ENCODE measurements at regions not wholly inside any gene's neighbourhood (a gene's known extent, or its start where the extent isn't known, plus 50 kb on each side); places are given as distances from the start of the nearest gene placed in this dataset.

DNA sequence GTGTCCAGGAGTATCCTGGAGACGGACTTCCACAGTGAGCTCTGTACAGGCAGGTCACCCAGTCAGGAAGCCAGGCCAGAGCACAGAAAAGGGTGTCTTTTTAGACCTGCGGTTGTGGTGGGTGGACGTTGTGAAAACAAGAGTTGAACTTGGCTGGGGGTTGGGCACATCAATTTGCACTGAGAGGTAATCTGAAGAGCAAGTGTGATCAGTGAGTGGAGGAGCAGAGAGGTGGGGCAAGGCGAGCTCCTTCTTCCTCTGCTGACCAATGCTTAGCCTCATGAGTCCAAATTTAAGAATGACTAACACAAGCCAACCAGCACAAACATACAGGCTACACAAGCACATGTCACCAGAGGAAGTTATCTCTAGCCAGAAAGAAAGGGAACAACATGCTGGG lies 310.8 kb downstream of the TCERG1L start:
- Mint-ChIP-seq H3K36me3 (no peaks in the 10 kb centered on the region), H3K4me3 (no peak overlapping the region), H3K4me1 (no peaks in the 10 kb centered on the region), H3K27ac (no peak overlapping the region), H3K9me3 (peaks cover 8 to 17% (median 10%) of the 10 kb centered on the region in 3 donors), H3K27me3 (no peaks in the 10 kb centered on the region)

DNA sequence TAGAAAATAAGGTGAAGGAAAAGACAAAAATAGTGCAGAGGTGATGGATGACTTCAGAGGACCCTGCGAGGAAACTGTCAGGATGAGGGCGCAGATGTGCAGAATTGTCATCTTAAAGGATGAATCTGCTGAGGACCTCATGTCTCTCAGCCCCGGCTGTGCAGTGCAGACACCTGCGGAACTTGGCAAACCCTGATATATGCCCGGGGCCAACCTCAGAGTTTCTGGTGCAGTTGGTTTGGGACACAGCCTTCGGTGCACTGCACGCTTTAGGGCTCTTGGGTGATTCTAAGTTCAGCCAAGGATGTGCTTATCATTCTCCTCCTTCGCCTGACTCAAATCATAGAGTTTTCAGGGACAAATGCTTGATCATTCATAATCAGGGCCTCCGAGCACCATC lies 310.1 kb downstream of the TCERG1L start:
- peaks cover 5 to 10% (median 10%) of the 10 kb centered on the region in 3 donors for H3K9me3 Mint-ChIP-seq
- no peak overlapping the region for H3K4me3 Mint-ChIP-seq
- H3K36me3 Mint-ChIP-seq, result no peaks in the 10 kb centered on the region
- no peaks in the 10 kb centered on the region for H3K27me3 Mint-ChIP-seq
- H3K27ac Mint-ChIP-seq, result no peak overlapping the region
- no peaks in the 10 kb centered on the region for H3K4me1 Mint-ChIP-seq

DNA sequence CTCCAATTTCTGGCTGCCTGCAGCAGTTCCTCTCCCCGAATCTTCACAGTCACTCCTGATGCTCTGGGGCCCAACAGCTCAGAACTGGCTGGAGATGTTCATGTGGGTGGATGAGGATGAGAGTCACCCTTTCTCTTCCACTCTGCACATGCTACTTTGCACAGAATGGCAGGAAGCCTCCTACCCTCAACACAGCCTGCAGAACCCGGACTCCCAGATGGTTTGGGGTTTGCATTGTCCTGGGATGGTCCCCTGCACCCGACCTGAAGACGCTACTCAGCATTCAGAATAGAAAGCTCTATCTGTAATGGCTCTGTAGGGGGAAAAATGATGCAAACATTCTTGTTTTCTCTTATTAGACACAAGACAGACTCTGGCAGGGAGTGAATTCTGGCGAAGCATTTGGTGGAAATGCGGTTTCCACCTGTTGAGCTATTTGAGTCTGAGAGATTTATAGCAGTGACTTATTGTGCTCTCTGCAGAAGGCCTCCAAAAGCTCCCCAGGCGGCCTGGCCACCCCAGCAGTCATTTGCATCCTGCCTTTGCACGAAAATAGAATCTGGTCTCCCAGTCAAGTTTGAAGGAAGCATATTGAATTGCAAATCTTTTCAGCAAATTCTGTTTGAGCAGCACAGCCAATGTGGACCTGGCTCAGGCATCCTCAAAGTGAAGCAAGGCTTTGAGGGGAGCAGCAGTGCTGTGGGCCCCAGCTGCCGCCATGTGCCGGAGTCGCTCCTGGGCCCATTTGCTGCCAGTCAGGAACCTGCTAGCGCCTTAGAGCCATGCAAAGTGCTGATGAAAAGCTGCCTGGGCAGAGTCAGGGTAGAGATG lies 309.3 kb downstream of the TCERG1L start:
- Mint-ChIP-seq H3K4me1 (no peaks in the 10 kb centered on the region), H3K27me3 (no peaks in the 10 kb centered on the region), H3K4me3 (no peak overlapping the region), H3K27ac (no peak overlapping the region), H3K36me3 (no peaks in the 10 kb centered on the region), H3K9me3 (peaks cover 3 to 6% (median 5%) of the 10 kb centered on the region in 3 donors)

DNA sequence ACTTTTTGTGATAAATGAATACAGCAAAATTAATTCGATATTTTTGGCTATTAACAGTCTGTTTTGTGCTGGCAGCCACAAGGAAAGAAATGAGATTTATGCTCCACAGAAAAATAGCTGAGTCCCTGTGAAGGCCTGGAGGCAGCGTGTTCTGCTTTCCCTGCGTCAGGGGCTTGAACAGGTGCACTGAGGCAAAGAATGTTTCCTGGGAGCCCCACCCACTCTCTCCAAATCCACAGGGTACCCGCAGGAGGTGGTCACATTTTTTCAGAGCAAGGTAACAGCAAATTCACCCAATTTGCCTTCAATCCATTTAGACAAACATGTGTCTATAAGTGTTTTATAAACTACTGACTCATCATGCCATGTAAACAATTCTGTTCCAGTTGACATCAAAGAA lies 308.1 kb downstream of the TCERG1L start:
- no peak overlapping the region for H3K27ac Mint-ChIP-seq
- H3K4me1 Mint-ChIP-seq, result no peaks in the 10 kb centered on the region
- H3K27me3 Mint-ChIP-seq, result no peaks in the 10 kb centered on the region
- H3K9me3 Mint-ChIP-seq, result peaks cover 2 to 5% (median 3%) of the 10 kb centered on the region in 3 donors
- no peak overlapping the region for H3K4me3 Mint-ChIP-seq
- no peaks in the 10 kb centered on the region for H3K36me3 Mint-ChIP-seq

DNA sequence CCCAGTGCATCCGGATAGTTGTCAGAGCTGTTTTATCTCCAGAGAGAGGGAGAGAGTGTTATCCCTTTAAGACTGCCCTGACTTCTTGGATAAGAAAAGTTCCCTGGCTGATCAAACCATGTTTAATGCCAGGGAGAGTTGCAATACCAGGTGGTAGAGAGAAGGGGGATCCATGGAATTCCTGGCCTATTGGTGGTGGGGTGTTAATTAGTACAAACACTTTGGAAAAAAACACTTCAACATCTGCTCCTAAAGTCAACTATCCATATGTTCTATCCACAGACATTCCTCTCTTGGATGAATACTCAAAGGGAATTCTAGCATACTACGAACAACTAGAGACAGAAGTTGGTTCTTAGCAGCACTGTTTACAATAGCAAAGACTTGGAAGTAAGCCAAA lies 307.2 kb downstream of the TCERG1L start:
- Mint-ChIP-seq H3K4me1 (no peaks in the 10 kb centered on the region), H3K4me3 (no peak overlapping the region), H3K27ac (no peak overlapping the region), H3K9me3 (peaks cover 3 to 6% (median 5%) of the 10 kb centered on the region in 3 donors), H3K36me3 (no peaks in the 10 kb centered on the region), H3K27me3 (peaks cover under 1% of the 10 kb centered on the region)

DNA sequence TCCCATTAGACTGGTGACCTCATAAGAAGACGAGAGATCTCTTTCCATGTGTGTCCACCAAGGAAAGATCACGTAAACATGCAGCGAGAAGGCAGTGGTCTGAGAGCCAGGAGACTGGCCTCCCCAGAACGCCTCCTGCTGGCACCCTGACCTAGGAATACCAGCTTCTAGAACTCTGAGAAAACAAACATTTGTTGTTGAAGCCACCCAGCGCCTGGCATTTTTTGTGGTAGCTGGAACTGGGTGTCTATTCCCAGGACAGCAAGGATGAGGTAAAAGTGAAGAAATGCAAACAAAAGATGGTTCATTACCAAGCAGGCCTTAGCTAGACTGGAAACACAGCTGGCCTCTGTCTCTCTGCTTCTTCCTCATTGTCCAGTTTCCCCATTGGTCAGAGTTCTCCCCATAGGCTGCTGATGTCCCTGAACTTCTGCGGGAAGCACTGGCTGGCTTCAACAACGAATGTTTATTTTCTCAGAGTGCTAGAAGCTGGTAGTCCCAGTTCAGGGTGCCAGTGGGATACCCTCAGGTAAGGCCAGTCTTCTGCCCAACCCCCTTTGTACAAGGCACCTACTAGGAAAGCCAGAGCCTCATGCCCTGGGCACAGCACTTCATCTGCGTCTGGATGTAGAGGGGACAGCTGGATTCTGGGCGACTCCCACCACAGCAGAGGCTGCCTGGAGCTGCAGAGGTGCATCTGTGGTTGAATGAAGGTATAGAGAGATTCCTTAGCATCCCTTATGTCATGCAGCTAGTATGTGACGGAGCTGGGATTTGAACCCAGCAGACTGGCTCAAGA lies 304.9 kb downstream of the TCERG1L start:
- H3K36me3 Mint-ChIP-seq, result no peaks in the 10 kb centered on the region
- no peak overlapping the region for H3K27ac Mint-ChIP-seq
- H3K9me3 Mint-ChIP-seq, result peaks cover 0 to 9% (median 3%) of the 10 kb centered on the region in 3 donors
- peaks cover 2% of the 10 kb centered on the region for H3K27me3 Mint-ChIP-seq
- peaks cover 0 to 3% (median 0%) of the 10 kb centered on the region in 3 donors for H3K4me1 Mint-ChIP-seq
- H3K4me3 Mint-ChIP-seq, result no peak overlapping the region

DNA sequence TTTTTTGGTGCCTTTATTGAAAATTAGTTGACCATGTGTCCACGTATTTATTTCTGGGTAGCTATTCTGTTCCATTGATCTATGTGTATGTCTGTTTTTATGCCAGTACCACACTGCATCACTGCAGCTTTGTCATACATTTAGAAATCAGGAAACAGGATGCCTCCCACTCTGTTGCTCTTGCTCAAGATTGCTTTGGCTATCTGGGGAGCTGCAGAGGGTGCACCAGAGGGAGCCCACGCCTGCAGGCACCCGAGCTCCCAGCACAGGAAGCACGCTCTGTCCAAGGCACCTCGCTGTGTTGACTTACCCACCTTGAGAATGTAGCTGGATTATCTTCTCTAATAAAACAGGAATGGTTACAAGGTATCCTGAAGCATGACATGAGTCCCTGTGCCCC lies 301.7 kb downstream of the TCERG1L start:
- no peak overlapping the region for H3K4me3 Mint-ChIP-seq
- peaks cover 0 to 7% (median 0%) of the 10 kb centered on the region in 3 donors for H3K9me3 Mint-ChIP-seq
- peaks cover 2% of the 10 kb centered on the region for H3K27me3 Mint-ChIP-seq
- peaks cover 0 to 3% (median 0%) of the 10 kb centered on the region in 3 donors for H3K4me1 Mint-ChIP-seq
- no peak overlapping the region for H3K27ac Mint-ChIP-seq
- H3K36me3 Mint-ChIP-seq, result peaks cover 1% of the 10 kb centered on the region

DNA sequence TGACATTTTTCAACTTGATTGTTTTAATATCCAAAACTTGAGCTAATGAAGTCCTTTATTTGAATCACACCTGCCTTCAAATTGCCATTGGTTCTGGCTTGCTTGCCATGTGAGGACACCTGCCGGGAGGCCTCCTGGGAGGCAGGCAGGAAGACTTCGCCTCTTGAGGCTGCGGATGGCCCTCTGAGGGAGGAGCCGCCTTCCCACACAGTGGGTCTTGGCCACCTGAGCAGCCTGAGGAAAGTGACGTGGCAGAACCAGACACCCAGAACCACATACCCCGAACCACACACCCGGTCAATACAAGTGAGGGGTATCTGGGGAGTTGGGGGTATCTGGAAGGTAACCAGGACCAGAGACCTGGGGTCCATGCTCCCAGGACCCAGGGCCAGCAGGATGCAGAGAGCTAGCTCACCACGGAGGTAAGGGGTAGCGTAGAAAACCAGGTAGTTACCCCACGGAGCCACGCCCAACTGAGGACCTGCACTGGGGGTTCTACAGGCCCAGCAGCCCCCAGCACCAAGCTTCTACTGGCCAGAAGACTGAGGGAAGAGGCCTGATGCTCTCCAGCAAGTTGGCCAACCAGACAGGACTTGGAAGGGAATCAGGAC lies 300.5 kb downstream of the TCERG1L start:
- no peak overlapping the region for H3K27ac Mint-ChIP-seq
- H3K36me3 Mint-ChIP-seq, result peaks cover 3% of the 10 kb centered on the region
- peaks cover 1 to 7% (median 5%) of the 10 kb centered on the region in 3 donors for H3K9me3 Mint-ChIP-seq
- H3K4me3 Mint-ChIP-seq, result no peak overlapping the region
- peaks cover 2% of the 10 kb centered on the region for H3K27me3 Mint-ChIP-seq
- peaks cover 0 to 3% (median 0%) of the 10 kb centered on the region in 3 donors for H3K4me1 Mint-ChIP-seq

DNA sequence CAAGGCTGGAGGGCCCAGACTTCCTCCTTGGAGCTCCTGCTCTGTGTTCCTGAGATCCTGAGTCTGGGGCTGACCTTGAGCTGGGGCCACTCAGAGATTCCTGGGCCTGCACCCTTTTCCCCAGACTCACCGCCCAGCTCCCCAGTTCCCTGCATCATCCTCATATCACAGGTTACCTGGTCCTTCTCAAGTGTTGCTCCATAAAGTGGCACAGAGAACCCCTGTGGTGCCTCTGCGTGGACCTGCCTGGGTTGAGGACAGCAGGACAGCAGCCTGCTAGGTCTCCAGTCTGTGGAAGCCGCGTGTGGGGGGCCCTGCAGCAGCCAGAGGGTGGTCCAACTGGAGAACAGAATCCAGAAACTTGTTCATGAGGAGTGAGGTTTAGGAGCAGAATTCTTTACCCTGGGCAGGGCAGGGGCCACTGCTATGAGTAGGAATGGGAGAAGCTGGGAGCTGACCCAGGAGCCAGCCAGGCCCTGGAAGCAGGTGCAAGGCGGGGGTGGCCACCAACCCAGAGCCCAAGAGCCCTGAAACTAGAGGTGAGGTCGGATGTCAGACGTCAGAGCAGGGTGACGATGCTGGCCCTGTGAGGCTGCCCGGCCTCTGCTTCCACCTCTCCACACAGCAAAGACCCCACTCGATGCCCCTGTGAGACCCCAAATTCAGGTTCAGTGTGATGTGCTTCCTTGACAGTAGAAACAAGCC lies 299.4 kb downstream of the TCERG1L start:
- no peak overlapping the region for H3K27ac Mint-ChIP-seq
- peaks cover 1 to 9% (median 7%) of the 10 kb centered on the region in 3 donors for H3K9me3 Mint-ChIP-seq
- H3K36me3 Mint-ChIP-seq, result peaks cover 3% of the 10 kb centered on the region
- no peak overlapping the region for H3K4me3 Mint-ChIP-seq
- H3K27me3 Mint-ChIP-seq, result peaks cover 2% of the 10 kb centered on the region
- peaks cover 0 to 3% (median 0%) of the 10 kb centered on the region in 3 donors for H3K4me1 Mint-ChIP-seq

DNA sequence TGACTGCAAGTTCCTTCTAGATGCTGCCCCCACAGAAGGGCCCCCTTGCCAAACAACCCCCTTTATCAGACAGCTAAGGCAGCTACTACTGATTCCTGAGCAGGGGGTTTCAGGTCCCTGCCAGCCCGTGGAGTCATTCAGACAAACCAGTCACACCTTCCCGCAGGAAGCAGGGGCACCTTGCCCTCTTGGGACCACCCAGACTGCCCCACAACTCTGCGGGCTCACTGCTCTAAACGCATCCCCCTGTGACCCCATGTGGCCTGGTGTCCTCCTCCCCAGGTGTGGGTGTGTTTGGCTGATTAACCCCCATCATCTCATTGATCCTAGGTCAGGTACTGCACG lies 298.9 kb downstream of the TCERG1L start:
- peaks cover 3% of the 10 kb centered on the region for H3K36me3 Mint-ChIP-seq
- H3K4me1 Mint-ChIP-seq, result peaks cover 0 to 3% (median 0%) of the 10 kb centered on the region in 3 donors
- H3K4me3 Mint-ChIP-seq, result no peak overlapping the region
- H3K27ac Mint-ChIP-seq, result no peak overlapping the region
- peaks cover 2% of the 10 kb centered on the region for H3K27me3 Mint-ChIP-seq
- H3K9me3 Mint-ChIP-seq, result peaks cover 1 to 9% (median 7%) of the 10 kb centered on the region in 3 donors

DNA sequence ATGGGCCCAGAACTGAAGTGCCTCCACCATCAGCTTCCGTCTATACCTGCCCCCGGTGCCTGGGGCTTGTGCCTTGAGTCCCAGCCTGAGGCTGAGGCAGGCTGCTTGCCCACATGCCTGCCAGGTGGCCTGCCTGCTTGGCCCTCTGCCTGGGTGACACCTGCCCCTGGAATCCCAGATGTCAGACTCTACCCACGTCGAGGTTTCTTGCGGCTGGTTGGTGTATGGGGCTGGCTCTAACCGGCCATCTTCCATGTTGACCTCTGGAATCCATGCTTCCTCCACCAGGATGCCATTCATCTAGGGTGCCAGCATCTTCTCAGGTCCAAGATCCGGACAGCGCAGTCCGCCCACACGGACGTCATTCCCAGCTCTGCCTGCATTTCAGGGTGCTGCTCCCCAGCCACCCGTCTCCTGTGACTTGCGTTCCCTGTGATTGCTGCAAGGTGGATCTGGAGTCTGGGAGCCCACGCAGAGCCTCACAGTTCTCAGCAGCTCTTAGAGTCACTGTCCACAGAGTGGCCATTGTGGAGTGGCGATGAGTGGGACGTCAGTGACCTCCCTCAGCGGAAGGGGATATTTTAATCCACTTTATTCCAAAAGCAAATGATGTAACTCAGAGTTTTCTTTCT lies 298.1 kb downstream of the TCERG1L start:
- peaks cover 2% of the 10 kb centered on the region for H3K27me3 Mint-ChIP-seq
- peaks cover 3% of the 10 kb centered on the region for H3K36me3 Mint-ChIP-seq
- H3K4me1 Mint-ChIP-seq, result peaks cover 0 to 3% (median 0%) of the 10 kb centered on the region in 3 donors
- H3K9me3 Mint-ChIP-seq, result peaks cover 1 to 9% (median 7%) of the 10 kb centered on the region in 3 donors
- no peak overlapping the region for H3K27ac Mint-ChIP-seq
- H3K4me3 Mint-ChIP-seq, result no peak overlapping the region

DNA sequence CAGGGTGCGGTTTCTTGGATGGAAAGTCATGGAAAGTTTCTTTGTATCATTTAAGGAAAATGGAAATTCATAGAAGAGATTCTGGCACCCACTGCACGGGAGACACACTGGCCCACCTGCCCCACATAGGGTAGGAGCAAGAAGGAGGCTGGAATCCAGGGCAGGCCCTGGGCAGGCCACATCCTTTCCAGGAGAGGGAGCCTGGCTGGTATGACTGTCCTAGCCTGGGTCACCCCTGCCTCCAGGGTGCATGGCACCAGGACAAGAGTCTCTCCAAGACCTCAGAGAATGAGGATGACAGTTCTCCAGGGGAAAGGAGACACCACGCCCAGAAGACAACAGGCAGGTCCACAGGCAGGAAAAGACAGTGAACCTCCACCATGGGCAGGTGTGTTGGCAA lies 297.2 kb downstream of the TCERG1L start:
- Mint-ChIP-seq H3K27ac (no peak overlapping the region), H3K9me3 (peaks cover 4 to 9% (median 6%) of the 10 kb centered on the region in 3 donors), H3K36me3 (peaks cover 3% of the 10 kb centered on the region), H3K4me1 (peaks cover 0 to 3% (median 0%) of the 10 kb centered on the region in 3 donors), H3K4me3 (no peak overlapping the region), H3K27me3 (peaks cover 5% of the 10 kb centered on the region)

DNA sequence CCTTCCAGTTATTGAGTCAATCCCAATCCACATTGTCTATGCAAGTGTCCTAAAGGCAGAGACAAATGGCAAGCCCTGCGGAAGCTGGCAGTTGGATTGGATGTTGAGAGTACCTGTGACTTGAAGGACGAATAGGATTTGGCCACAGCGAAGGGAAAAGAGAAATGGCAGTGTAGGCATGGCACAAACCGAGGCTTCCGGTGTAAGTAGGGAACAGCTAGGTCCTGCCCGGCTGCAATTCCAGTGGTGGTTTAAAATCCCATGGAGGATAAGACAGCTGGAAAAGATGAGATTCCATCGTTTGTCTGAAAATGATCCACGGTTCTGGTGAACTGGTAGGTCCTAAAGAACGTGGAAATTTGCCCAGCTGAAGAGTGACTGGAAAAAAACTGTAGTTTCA lies 296.2 kb downstream of the TCERG1L start:
- no peak overlapping the region for H3K4me3 Mint-ChIP-seq
- H3K27ac Mint-ChIP-seq, result no peak overlapping the region
- no peaks in the 10 kb centered on the region for H3K4me1 Mint-ChIP-seq
- peaks cover 4% of the 10 kb centered on the region for H3K27me3 Mint-ChIP-seq
- peaks cover 3% of the 10 kb centered on the region for H3K36me3 Mint-ChIP-seq
- H3K9me3 Mint-ChIP-seq, result peaks cover 2 to 9% (median 4%) of the 10 kb centered on the region in 3 donors

DNA sequence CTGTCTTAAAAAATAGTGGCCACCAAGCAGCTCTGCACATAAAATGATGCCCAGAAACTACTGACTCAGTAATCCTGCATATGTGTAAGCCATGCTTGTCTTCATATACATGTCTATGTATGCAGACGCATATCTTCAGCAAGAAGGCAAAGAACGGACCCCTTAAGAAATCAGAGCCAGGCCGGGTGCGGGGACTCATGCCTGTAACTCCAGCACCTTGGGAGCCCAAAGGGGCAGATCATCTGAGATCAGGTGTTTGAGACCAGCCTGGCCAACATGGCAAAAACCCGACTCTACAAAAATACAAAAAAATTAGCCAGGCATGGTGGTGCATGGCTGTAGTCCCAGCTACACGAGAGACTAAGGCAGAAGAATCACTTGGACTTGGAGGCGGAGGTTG lies 295.0 kb downstream of the TCERG1L start:
- H3K36me3 Mint-ChIP-seq, result peaks cover 3% of the 10 kb centered on the region
- no peak overlapping the region for H3K4me3 Mint-ChIP-seq
- H3K4me1 Mint-ChIP-seq, result no peaks in the 10 kb centered on the region
- peaks cover 2 to 9% (median 4%) of the 10 kb centered on the region in 3 donors for H3K9me3 Mint-ChIP-seq
- H3K27me3 Mint-ChIP-seq, result peaks cover 4% of the 10 kb centered on the region
- H3K27ac Mint-ChIP-seq, result no peak overlapping the region
